ENCODE measurements at regions not wholly inside any gene's neighbourhood (a gene's known extent, or its start where the extent isn't known, plus 50 kb on each side); places are given as distances from the start of the nearest gene placed in this dataset.

GRCh38 chr2:238578256-238578655 lies 151.5 kb downstream of the ASB1 start:
- no peak for DNase-seq (ENCODE audit: low read depth)
- no peak overlapping the region for H3K4me3 ChIP-seq (ENCODE audit: low read depth, low read length)
- no peak for TF ChIP-seq CTCF (IDR thresholded peaks at IDR 0.05; ENCODE audit: control insufficient read depth, extremely low read depth, insufficient read depth)

GRCh38 chr2:238580486-238580885 lies 153.8 kb downstream of the ASB1 start:
- no peak for DNase-seq (ENCODE audit: low read depth)
- no peak overlapping the region for H3K4me3 ChIP-seq (ENCODE audit: low read depth, low read length)
- TF ChIP-seq CTCF (IDR thresholded peaks at IDR 0.05; ENCODE audit: control insufficient read depth, extremely low read depth, insufficient read depth) = no peak

GRCh38 chr2:238581126-238581525 lies 154.4 kb downstream of the ASB1 start:
- H3K4me3 ChIP-seq (ENCODE audit: low read depth, low read length) = no peak overlapping the region
- no peak for DNase-seq (ENCODE audit: low read depth)
- TF ChIP-seq CTCF (IDR thresholded peaks at IDR 0.05; ENCODE audit: control insufficient read depth, extremely low read depth, insufficient read depth) = no peak

- no peak overlapping the region for H3K4me3 ChIP-seq (ENCODE audit: low read depth, low read length)
- no peak for TF ChIP-seq CTCF (IDR thresholded peaks at IDR 0.05; ENCODE audit: control insufficient read depth, extremely low read depth, insufficient read depth)
- no peak for DNase-seq (ENCODE audit: low read depth)
These were observed 155.4 kb downstream of the ASB1 start for GRCh38 chr2:238582159-238582558.

- no peak for TF ChIP-seq CTCF (IDR thresholded peaks at IDR 0.05; ENCODE audit: control insufficient read depth, extremely low read depth, insufficient read depth)
- no peak overlapping the region for H3K4me3 ChIP-seq (ENCODE audit: low read depth, low read length)
- no peak for DNase-seq (ENCODE audit: low read depth)
These were observed 157.9 kb downstream of the ASB1 start for GRCh38 chr2:238584617-238585016.

GRCh38 chr2:238585836-238586821 lies 159.4 kb downstream of the ASB1 start:
- TF ChIP-seq CTCF (IDR thresholded peaks at IDR 0.05; ENCODE audit: control insufficient read depth, extremely low read depth, insufficient read depth) = no peak
- DNase-seq (ENCODE audit: low read depth) = no peak
- no peak overlapping the region for H3K4me3 ChIP-seq (ENCODE audit: low read depth, low read length)
